Adrenal gland (tissue), 9 donors: ENCODE measurements at regions not wholly inside any gene's neighbourhood (a gene's known extent, or its start where the extent isn't known, plus 50 kb on each side); places are given as distances from the start of the nearest gene placed in this dataset.

Source experiments
- DNase-seq, 7 donors: peaks; one replicate each; pipeline ENCODE4 v3.0.0-alpha.2; 2019 to 2020
- H3K27ac ChIP-seq, 5 donors: fragments of 200-600 bp; sonication (generic) in 4 of 5; 1 replicate in 3 of 5; 2 replicates in 2 of 5; pipeline versions ENCODE4 v1.5.1 to v1.8.0; 2016 to 2020; ENCODE audit warnings: mild to moderate bottlenecking in 1 of 5
- H3K27me3 ChIP-seq: fragments of 200-600 bp; 2 replicates; pipeline ENCODE4 v1.8.0; 2021
- H3K36me3 ChIP-seq, 2 donors: fragments of 200-600 bp; replicated peaks in 1 of 2; 1 replicate in 1 of 2; 2 replicates in 1 of 2; pipeline versions ENCODE4 v1.5.1 to v1.8.0; 2018 to 2022
- H3K4me1 ChIP-seq, 2 donors: fragments of 200-600 bp; replicated peaks in 1 of 2; 1 replicate in 1 of 2; 2 replicates in 1 of 2; pipeline versions ENCODE4 v1.5.1 to v1.8.0; 2018 to 2021
- H3K4me3 ChIP-seq, 4 donors: fragments of 200-600 bp; sonication (generic) in 3 of 4; one replicate each; pipeline ENCODE4 v1.5.1; 2016 to 2018
- H3K9me3 ChIP-seq, 3 donors: fragments of 200-600 bp; sonication (generic) in 1 of 3; replicated peaks in 1 of 3; 1 replicate in 2 of 3; 2 replicates in 1 of 3; pipeline versions ENCODE4 v1.5.1 to v1.8.0; 2016 to 2021
- POLR2A ChIP-seq, 2 donors: fragments of 450-650 bp; IDR thresholded peaks; one replicate each; pipeline ENCODE4 v1.6.1; 2017; ENCODE audit warnings: antibody characterized with exemption in 2 of 2, mild to moderate bottlenecking in 2 of 2, moderate library complexity in 1 of 2
- WGBS, 4 donors: extraction: QIAGEN DNeasy Blood & Tissue Kit in 2 of 4; methylation state at CpG; one replicate each; pipeline versions ENCODE4 v1.1.5 to v1.1.7; 2013 to 2017; 5-methylcytosine and 5-hydroxymethylcytosine counted together
- intact Hi-C, 2 donors: fragments of 100-400 bp; cut with DNase I; formaldehyde crosslinking; loops; one replicate each; pipeline versions ENCODE4 v1.14.1 to v1.15.0; 2022 to 2023
- TF ChIP-seq, protein P1 (sequence below), 6 experiments: fragments of 450-650 bp in 4 of 6; fragments of 200-600 bp in 2 of 6; sonication (generic) in 1 of 6; IDR thresholded peaks; 1 replicate in 5 of 6; 2 replicates in 1 of 6; pipeline versions ENCODE4 v1.5.1 to v1.8.0; 2016 to 2021; ENCODE audit warnings: antibody characterized with exemption in 6 of 6, mild to moderate bottlenecking in 2 of 6, moderate library complexity in 1 of 6
- donor health status: healthy with polysubstance abuse.
- donor health status: Bipolar disorder and iron deficiency.
- donor health status: DM: yes; HTN: yes; CAD: no.
- donor health status: DM: no; HTN: no; CAD: no.
- donor health status: DM: no; HTN: no; CAD: no.

DNA sequence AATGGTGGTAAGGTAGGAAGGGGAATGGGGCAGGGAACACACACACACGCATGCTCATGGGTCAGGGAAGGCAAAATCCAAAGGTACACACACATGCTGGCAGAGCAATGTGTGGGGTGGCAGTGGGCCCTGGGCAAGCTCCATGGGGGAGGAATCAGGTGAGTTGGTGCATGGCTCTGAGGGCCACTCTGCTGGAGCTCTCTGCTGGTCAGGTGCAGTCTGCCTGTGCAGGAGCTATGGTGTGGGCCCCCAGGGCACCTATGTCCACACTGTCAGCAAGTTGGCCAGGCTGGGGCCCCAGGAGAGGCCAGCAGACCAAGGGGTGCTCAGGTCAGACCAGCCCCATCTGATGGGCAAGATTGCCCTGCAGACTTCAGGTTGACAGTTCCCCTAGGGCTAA lies 90.1 kb upstream of the GAP43 start:
- 78 to 93% (median 89%) methylated on average over 1 of the region's 1 CpG for WGBS, 4 donors
- Histone ChIP-seq H3K4me3 (no peak overlapping the region), H3K4me1 (no peaks in the 10 kb centered on the region), H3K36me3 (no peaks in the 10 kb centered on the region), H3K27me3 (no peaks in the 10 kb centered on the region), H3K9me3 (no peaks in the 10 kb centered on the region), H3K27ac (no peak overlapping the region)
- intact Hi-C loops: no loop called here
- no peak for DNase-seq
- no peak for TF ChIP-seq POLR2A (IDR thresholded peaks at IDR 0.05)
- TF ChIP-seq, protein P1, sequence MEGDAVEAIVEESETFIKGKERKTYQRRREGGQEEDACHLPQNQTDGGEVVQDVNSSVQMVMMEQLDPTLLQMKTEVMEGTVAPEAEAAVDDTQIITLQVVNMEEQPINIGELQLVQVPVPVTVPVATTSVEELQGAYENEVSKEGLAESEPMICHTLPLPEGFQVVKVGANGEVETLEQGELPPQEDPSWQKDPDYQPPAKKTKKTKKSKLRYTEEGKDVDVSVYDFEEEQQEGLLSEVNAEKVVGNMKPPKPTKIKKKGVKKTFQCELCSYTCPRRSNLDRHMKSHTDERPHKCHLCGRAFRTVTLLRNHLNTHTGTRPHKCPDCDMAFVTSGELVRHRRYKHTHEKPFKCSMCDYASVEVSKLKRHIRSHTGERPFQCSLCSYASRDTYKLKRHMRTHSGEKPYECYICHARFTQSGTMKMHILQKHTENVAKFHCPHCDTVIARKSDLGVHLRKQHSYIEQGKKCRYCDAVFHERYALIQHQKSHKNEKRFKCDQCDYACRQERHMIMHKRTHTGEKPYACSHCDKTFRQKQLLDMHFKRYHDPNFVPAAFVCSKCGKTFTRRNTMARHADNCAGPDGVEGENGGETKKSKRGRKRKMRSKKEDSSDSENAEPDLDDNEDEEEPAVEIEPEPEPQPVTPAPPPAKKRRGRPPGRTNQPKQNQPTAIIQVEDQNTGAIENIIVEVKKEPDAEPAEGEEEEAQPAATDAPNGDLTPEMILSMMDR (IDR thresholded peaks at IDR 0.05): no peak

DNA sequence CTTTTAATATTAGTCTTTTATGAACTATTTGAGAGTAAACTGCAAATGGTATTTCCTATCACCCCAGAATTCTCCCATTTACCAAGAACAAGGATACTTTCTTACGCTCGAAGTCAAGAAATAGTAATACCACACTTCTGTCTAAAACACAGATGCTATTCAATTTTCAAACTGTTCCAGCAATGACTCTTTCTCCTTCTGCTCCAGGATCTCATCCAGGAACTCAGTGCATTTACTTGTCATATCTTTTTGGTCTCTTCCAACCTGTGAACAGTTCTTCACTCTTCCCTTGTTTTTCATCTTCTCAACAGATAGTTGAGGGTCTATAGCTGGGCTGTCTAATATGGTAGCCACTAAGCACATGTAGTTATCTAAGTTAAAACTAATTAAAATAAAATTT lies 87.1 kb upstream of the GAP43 start:
- DNase-seq: no peak
- no peaks in the 10 kb centered on the region for H3K36me3 ChIP-seq
- H3K27ac ChIP-seq: no peak overlapping the region
- no peaks in the 10 kb centered on the region for H3K27me3 ChIP-seq
- intact Hi-C loops: no loop called here
- H3K9me3 ChIP-seq: no peaks in the 10 kb centered on the region
- no peak for TF ChIP-seq POLR2A (IDR thresholded peaks at IDR 0.05)
- TF ChIP-seq, protein P1 (IDR thresholded peaks at IDR 0.05): no peak
- H3K4me1 ChIP-seq: no peaks in the 10 kb centered on the region
- no peak overlapping the region for H3K4me3 ChIP-seq
- WGBS, 4 donors: 90 to 93% (median 91%) methylated on average over 2 of the region's 2 CpGs

DNA sequence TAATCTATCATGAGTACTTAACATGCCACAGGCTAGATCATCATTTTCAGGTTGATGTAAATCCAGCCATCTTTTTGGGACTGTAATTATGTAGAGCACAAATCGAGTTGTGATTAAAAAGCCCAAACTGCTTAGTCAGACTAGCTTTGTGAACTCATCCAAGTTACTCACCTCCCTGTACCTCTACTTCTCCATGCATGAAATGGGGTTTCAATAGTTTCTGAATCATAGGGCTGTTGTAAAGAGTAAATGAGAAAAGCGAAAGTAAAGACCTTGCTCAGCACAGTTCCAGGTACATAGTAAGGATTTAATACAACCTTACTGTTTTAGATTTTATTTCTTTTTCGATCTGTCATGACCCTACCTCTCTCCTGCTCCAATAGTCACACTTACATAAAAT lies 85.6 kb upstream of the GAP43 start:
- H3K4me1 ChIP-seq: no peaks in the 10 kb centered on the region
- TF ChIP-seq POLR2A (IDR thresholded peaks at IDR 0.05): no peak
- TF ChIP-seq, protein P1 (IDR thresholded peaks at IDR 0.05): no peak
- no peaks in the 10 kb centered on the region for H3K9me3 ChIP-seq
- intact Hi-C loops: no loop called here
- no peak overlapping the region for H3K27ac ChIP-seq
- no peaks in the 10 kb centered on the region for H3K27me3 ChIP-seq
- DNase-seq: no peak
- H3K4me3 ChIP-seq: no peak overlapping the region
- H3K36me3 ChIP-seq: no peaks in the 10 kb centered on the region
- WGBS, 4 donors: 75 to 82% (median 77%) methylated on average over 3 of the region's 3 CpGs

DNA sequence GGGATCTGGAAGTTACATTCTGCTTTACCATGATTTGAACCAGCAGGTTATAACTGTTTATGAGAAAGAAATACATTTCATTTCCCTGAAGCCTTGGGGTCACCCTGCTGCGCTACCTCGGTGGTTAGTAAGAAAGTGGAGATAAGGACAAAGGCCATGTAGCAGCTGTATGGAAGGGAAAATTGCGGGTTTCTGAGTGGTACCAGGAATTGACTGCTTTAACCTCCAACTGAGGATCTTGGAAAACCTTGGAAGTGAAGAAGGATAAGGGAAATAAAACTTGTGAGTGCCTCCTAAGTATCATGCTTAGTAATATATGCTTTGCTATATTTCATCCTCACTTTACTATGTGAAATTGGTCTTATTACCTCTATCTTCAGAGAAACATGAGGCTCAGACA lies 76.1 kb upstream of the GAP43 start:
- no peaks in the 10 kb centered on the region for H3K9me3 ChIP-seq
- H3K27me3 ChIP-seq: no peaks in the 10 kb centered on the region
- H3K36me3 ChIP-seq: no peaks in the 10 kb centered on the region
- H3K27ac ChIP-seq: no peak overlapping the region
- WGBS, 4 donors: 90 to 95% (median 93%) methylated on average over 3 of the region's 3 CpGs
- no peaks in the 10 kb centered on the region for H3K4me1 ChIP-seq
- TF ChIP-seq POLR2A (IDR thresholded peaks at IDR 0.05): no peak
- TF ChIP-seq, protein P1 (IDR thresholded peaks at IDR 0.05): no peak
- intact Hi-C loops: no loop called here
- no peak overlapping the region for H3K4me3 ChIP-seq
- DNase-seq: no peak
